OCI-LY1 (cell line): ENCODE measurements at regions not wholly inside any gene's neighbourhood (a gene's known extent, or its start where the extent isn't known, plus 50 kb on each side); places are given as distances from the start of the nearest gene placed in this dataset.

ENCODE experiments used
- H2AFZ ChIP-seq: fragments of 200-600 bp; sonication (generic), shearing (Covaris generic); 2 replicates; pipeline ENCODE4 v1.6.0; 2014; ENCODE audit warnings: antibody characterized with exemption, mild to moderate bottlenecking, low read length
- H3F3A ChIP-seq: fragments of 200-600 bp; sonication (generic), shearing (Covaris generic); 2 replicates; pipeline ENCODE4 v1.6.0; 2014; ENCODE audit warnings: mild to moderate bottlenecking, antibody characterized with exemption, low read length, moderate library complexity; ENCODE audit not compliant: insufficient read depth
- H3K27ac ChIP-seq: fragments of 200-600 bp; sonication (generic); 2 replicates; pipeline ENCODE4 v1.5.1; 2014; ENCODE audit warnings: low read length, mixed run types, mild to moderate bottlenecking, low read depth; ENCODE audit not compliant: poor library complexity, severe bottlenecking
- H3K27me3 ChIP-seq: fragments of 200-600 bp; sonication (generic); 2 replicates; pipeline ENCODE4 v1.6.0; 2014; ENCODE audit warnings: antibody characterized with exemption, mild to moderate bottlenecking, low read length, moderate library complexity; ENCODE audit not compliant: insufficient read depth
- H3K36me3 ChIP-seq: fragments of 200-600 bp; sonication (generic); 2 replicates; pipeline ENCODE4 v1.6.1; 2014; ENCODE audit warnings: mild to moderate bottlenecking, antibody characterized with exemption, low read length, moderate library complexity, mixed read lengths; ENCODE audit not compliant: insufficient read depth
- H3K4me1 ChIP-seq: fragments of 200-600 bp; sonication (generic); 2 replicates; pipeline ENCODE4 v1.5.1; 2014; ENCODE audit warnings: mild to moderate bottlenecking, low read length, moderate library complexity; ENCODE audit not compliant: insufficient read depth, severe bottlenecking
- H3K4me2 ChIP-seq: fragments of 200-600 bp; sonication (generic), shearing (Covaris generic); 2 replicates; pipeline ENCODE4 v1.6.1; 2014; ENCODE audit warnings: low read length
- H3K4me3 ChIP-seq: fragments of 200-600 bp; sonication (generic); 2 replicates; pipeline ENCODE4 v1.5.1; 2014; ENCODE audit warnings: low read length, low read depth, mild to moderate bottlenecking, mixed read lengths; ENCODE audit not compliant: poor library complexity, severe bottlenecking
- H3K79me2 ChIP-seq: fragments of 200-600 bp; shearing (Covaris generic); 2 replicates; pipeline ENCODE4 v1.6.1; 2016; ENCODE audit warnings: mixed run types, low read length, mixed read lengths; ENCODE audit not compliant: insufficient read depth
- H3K9ac ChIP-seq: fragments of 200-600 bp; sonication (generic), shearing (Covaris generic); 2 replicates; pipeline ENCODE4 v1.6.1; 2014; ENCODE audit warnings: mild to moderate bottlenecking, low read length, mixed read lengths
- H3K9me2 ChIP-seq: fragments of 200-600 bp; sonication (generic), shearing (Covaris generic); 2 replicates; pipeline ENCODE4 v1.6.1; 2014; ENCODE audit warnings: low read depth, mild to moderate bottlenecking, low read length, mixed read lengths
- H3K9me3 ChIP-seq: fragments of 200-600 bp; shearing (Covaris generic); 2 replicates; pipeline ENCODE4 v1.6.1; 2014; ENCODE audit warnings: low read length, mixed read lengths
- H4K20me1 ChIP-seq: fragments of 200-600 bp; sonication (generic), shearing (Covaris generic); 2 replicates; pipeline ENCODE4 v1.6.0; 2016; ENCODE audit warnings: mild to moderate bottlenecking, low read length; ENCODE audit not compliant: insufficient read depth
- EZH2 ChIP-seq: fragments of 200-600 bp; sonication (generic), shearing (Covaris generic); IDR thresholded peaks from 2 replicates; pipeline ENCODE4 v1.8.0; 2017; ENCODE audit warnings: borderline replicate concordance, mixed run types, mild to moderate bottlenecking, antibody characterized with exemption, low read length, moderate library complexity, mixed read lengths
- TF ChIP-seq, protein P1 (sequence below): fragments of 200-600 bp; sonication (generic), shearing (Covaris generic); IDR thresholded peaks from 2 replicates; pipeline ENCODE4 v1.5.1; 2017; ENCODE audit warnings: mild to moderate bottlenecking, antibody characterized with exemption, low read length, moderate library complexity, mixed read lengths

DNA sequence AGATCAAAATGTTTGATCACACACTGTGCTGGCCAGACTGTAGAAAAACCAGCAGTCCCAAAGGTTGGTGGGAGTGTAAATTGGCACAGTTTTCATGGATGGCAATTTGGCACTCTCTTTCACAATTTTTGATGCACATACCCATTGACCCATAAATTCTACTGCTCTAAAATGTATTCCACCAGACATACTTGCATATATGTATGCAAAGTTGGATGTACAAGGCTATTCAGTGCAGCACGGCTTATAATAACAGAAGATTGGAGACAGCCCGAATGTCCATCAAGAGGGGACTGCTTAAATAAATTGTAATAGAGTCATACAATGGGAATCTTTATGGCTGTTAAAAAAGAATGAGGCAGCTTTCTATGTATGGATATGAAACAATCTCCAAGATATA lies 101.7 kb upstream of the TOP1 start:
- Histone ChIP-seq H3K4me2 (peak overlapping the region; percentile 3; the same call in 1 of the 2 replicates), H4K20me1 (no peaks in the 10 kb centered on the region), H3K4me1 (peaks cover 84% of the 10 kb centered on the region), H3F3A (no peaks in the 10 kb centered on the region), H3K36me3 (no peaks in the 10 kb centered on the region), H3K9me2 (no peaks in the 10 kb centered on the region), H3K27me3 (no peaks in the 10 kb centered on the region), H2AFZ (0 out of 2 replicates have a peak overlapping the region, but pooled peaks have one; percentile 35), H3K9ac (peak overlapping the region; percentile 19; the same call in 1 of the 2 replicates), H3K4me3 (no peak overlapping the region), H3K79me2 (no peaks in the 10 kb centered on the region), H3K27ac (peak overlapping the region; percentile 96), H3K9me3 (no peaks in the 10 kb centered on the region)
- TF ChIP-seq, protein P1, sequence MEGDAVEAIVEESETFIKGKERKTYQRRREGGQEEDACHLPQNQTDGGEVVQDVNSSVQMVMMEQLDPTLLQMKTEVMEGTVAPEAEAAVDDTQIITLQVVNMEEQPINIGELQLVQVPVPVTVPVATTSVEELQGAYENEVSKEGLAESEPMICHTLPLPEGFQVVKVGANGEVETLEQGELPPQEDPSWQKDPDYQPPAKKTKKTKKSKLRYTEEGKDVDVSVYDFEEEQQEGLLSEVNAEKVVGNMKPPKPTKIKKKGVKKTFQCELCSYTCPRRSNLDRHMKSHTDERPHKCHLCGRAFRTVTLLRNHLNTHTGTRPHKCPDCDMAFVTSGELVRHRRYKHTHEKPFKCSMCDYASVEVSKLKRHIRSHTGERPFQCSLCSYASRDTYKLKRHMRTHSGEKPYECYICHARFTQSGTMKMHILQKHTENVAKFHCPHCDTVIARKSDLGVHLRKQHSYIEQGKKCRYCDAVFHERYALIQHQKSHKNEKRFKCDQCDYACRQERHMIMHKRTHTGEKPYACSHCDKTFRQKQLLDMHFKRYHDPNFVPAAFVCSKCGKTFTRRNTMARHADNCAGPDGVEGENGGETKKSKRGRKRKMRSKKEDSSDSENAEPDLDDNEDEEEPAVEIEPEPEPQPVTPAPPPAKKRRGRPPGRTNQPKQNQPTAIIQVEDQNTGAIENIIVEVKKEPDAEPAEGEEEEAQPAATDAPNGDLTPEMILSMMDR, result no peak
- TF ChIP-seq EZH2, result no peak

DNA sequence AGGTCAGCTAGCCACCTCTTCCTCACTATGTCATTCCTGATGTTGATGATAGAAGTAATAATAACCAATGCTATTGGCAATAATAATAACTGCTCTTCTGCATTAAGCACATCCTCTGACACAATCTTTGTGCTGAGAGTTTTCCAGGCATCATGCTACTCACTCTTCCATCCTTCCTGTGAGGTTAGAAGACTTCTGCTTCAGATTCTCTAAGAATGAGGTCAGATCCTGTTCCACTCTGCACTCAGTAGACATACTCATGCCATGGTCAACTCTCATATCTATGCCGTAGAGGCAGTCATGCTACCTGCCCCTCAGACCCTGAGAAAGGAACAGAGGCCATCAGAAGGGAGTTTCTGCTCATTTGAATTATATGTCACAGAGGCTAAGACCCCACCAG lies 98.1 kb upstream of the TOP1 start:
- H3K9me2 ChIP-seq, result no peaks in the 10 kb centered on the region
- H3K4me1 ChIP-seq, result peaks cover 74% of the 10 kb centered on the region
- H3F3A ChIP-seq, result no peaks in the 10 kb centered on the region
- no peaks in the 10 kb centered on the region for H4K20me1 ChIP-seq
- no peaks in the 10 kb centered on the region for H3K79me2 ChIP-seq
- H2AFZ ChIP-seq, result no peak overlapping the region
- TF ChIP-seq, protein P1, result no peak
- TF ChIP-seq EZH2, result no peak
- peak overlapping the region; percentile 96 for H3K27ac ChIP-seq
- no peak overlapping the region for H3K4me3 ChIP-seq
- H3K27me3 ChIP-seq, result no peaks in the 10 kb centered on the region
- no peak overlapping the region; the same call in 1 of the 2 replicates for H3K9ac ChIP-seq
- peak overlapping the region; percentile 48; the same call in 1 of the 2 replicates for H3K4me2 ChIP-seq
- no peaks in the 10 kb centered on the region for H3K36me3 ChIP-seq
- H3K9me3 ChIP-seq, result no peaks in the 10 kb centered on the region

DNA sequence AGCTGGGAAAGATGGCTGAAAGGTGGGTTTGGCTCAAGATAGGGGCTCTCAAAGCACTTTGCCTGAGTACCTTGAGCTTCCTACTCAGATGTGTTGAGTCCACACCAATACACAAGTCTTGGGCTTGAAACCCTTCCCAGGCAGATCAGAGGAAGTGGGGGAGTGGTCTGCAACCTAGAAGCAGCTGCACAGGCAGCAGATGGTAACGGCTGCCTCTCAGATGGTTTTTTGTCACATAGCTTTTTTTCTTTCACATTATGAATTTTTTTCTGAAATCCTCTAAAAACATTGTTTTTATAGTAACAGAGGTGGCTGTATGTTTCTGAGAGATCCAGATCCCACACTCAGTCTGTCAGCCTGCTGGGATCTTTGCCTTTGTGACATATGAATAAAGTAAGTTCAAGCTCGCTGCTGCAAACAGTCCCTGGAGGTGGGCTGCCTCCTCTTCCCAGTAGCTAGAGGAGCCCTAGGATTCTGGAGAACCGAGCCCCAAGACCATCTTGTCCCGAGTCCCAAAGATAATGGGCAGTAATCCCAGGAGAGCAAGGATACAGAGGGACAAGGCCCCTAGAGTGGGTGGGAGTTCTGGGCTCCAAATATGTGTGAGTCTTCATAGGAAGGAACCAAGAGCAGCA lies 97.1 kb upstream of the TOP1 start:
- Histone ChIP-seq H3K4me2 (peak overlapping the region; percentile 48), H3K27ac (peak overlapping the region; percentile 96), H3K4me1 (peaks cover 65% of the 10 kb centered on the region), H3K4me3 (peak overlapping the region; percentile 3), H3K9me3 (no peaks in the 10 kb centered on the region), H3K9me2 (no peaks in the 10 kb centered on the region), H3K9ac (peak overlapping the region; percentile 64), H3K27me3 (no peaks in the 10 kb centered on the region), H4K20me1 (no peaks in the 10 kb centered on the region), H3K79me2 (no peaks in the 10 kb centered on the region), H3F3A (no peaks in the 10 kb centered on the region), H2AFZ (no peak overlapping the region), H3K36me3 (no peaks in the 10 kb centered on the region)
- TF ChIP-seq, protein P1, result no peak
- TF ChIP-seq EZH2, result no peak
